ENCODE measurements at regions not wholly inside any gene's neighbourhood (a gene's known extent, or its start where the extent isn't known, plus 50 kb on each side); places are given as distances from the start of the nearest gene placed in this dataset.

DNA sequence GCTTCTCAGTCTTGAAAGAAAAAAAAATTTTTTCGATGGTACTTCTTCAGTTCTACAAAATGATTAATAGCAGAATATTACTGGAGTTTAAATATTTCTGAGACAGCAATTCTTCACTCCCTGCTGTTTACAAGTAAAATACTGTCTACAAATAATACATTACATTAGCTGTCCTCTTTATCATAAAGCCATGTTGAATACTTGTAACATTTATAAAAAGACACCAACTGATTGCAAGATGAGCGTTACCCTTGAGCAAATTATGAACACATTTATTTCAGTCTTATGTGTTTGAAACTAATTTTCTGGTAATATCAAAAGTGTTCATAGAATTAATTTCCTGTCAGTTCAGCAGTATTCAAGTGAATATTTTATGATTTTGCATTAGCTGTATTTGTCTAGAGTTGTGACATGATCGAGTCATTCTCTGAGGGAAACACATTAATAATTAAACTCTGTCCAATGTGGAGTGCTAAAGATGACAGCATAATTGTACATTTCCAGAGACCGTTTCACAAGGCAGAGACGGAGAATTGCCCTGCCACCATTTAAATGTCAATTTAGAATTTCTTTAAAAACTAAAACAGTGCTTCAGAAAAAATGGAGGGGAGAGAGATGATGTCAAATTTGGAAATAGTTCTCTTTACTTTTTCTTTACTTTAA lies 1359.0 kb upstream of the ADGRL4 start:
- no peaks in the 10 kb centered on the region for H3K9me3 ChIP-seq (ENCODE audit: low read depth)
- H4K20me1 ChIP-seq (ENCODE audit: insufficient read depth) = no peaks in the 10 kb centered on the region; the same call in 1 of the 2 replicates
- H3K4me2 ChIP-seq (ENCODE audit: unreplicated experiment) = no peak overlapping the region
- H3K27me3 ChIP-seq (replicated peaks; ENCODE audit: insufficient read depth) = no peaks in the 10 kb centered on the region
- H3K4me3 ChIP-seq = no peak overlapping the region
- 15 to 24% methylated on average over 5 of the region's 5 CpGs for WGBS, 2 experiments (ENCODE audit: low coverage in 1 of 2, low lambda C conversion rate in 2 of 2, missing lambda C conversion rate in 2 of 2)
- no peak overlapping the region for H3K9ac ChIP-seq
- H3K36me3 ChIP-seq (ENCODE audit: low read depth) = no peaks in the 10 kb centered on the region
- TF ChIP-seq EZH2phosphoT487 (IDR thresholded peaks at IDR 0.05; ENCODE audit: insufficient read depth, low read depth) = no peak
- TF ChIP-seq EZH2 (IDR thresholded peaks at IDR 0.05; ENCODE audit: insufficient read depth, poor library complexity, severe bottlenecking) = no peak
- no peak overlapping the region for H2AFZ ChIP-seq
- no peaks in the 10 kb centered on the region for H3F3A ChIP-seq (ENCODE audit: insufficient read depth)
- no peaks in the 10 kb centered on the region for H3K79me2 ChIP-seq (ENCODE audit: insufficient read depth)
- no peaks in the 10 kb centered on the region for H3K9me2 ChIP-seq (ENCODE audit: insufficient read depth)
- H3K4me1 ChIP-seq (ENCODE audit: insufficient read depth) = no peaks in the 10 kb centered on the region
- DNase-seq = no peak
- H3K27ac ChIP-seq = no peak overlapping the region
- in situ Hi-C loops (cut with MboI) = no loop called here

DNA sequence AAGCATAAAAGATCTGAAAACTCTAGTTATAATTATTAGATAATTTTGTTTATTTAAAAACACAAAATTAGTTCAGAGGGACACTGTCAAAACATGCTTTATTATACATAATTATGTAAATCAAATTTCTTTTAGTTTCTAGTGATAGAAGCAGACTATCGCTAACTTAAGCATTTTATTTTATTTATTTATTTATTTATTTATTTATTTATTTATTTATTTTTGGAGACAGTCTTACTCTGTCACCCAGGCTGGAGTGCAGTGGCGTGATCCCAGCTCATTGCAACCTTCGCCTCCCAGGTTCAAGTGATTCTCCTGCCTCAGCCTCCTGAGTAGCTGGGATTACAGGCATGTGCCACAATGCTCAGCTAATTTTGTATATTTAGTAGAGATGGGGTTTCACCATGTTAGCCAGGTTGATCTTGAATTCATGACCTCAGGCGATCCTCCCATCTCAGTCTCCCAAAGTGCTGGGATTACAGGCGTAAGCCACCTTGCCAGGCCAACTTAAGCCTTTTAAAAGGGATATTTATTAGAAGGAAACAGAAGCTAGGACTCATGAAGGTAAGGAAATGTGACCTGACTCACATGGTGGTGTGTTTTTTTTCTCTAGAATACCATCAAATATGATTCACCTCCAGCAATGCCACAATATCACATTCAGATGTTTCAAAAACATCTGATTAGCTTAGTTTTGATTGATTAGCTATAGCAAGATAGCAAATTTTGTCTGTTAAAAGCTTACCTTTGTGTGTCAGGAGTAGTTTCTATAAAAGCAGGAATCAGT lies 1357.4 kb upstream of the ADGRL4 start:
- no peak for TF ChIP-seq EZH2 (IDR thresholded peaks at IDR 0.05; ENCODE audit: insufficient read depth, poor library complexity, severe bottlenecking)
- TF ChIP-seq EZH2phosphoT487 (IDR thresholded peaks at IDR 0.05; ENCODE audit: insufficient read depth, low read depth) = no peak
- no peak overlapping the region for H3K4me3 ChIP-seq

DNA sequence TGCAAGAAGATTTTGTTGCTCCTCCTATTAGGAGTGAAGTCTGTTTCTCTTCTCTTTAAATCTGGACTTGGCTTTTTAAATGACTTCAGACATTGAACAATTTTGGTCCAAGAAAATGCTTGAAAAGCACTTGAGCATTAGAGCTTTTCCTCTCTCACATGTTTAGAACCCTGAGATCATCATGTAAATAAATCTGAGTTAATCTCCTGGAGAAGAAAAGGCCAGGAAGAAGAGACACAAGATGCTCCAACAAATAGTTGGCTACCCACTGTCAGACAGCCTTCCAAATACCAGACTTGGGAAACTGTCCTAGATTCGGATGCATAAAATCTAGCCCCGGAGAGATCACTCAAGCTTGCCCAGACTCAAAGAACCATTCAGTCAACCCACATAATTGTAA lies 1353.1 kb upstream of the ADGRL4 start:
- TF ChIP-seq EZH2 (IDR thresholded peaks at IDR 0.05; ENCODE audit: insufficient read depth, poor library complexity, severe bottlenecking) (no peak), EZH2phosphoT487 (IDR thresholded peaks at IDR 0.05; ENCODE audit: insufficient read depth, low read depth) (no peak)
- WGBS, 2 experiments (ENCODE audit: low coverage in 1 of 2, low lambda C conversion rate in 2 of 2, missing lambda C conversion rate in 2 of 2) = 0% methylated on average over 2 of the region's 2 CpGs
- Histone ChIP-seq H3K4me2 (ENCODE audit: unreplicated experiment) (no peak overlapping the region), H3K79me2 (ENCODE audit: insufficient read depth) (no peaks in the 10 kb centered on the region), H3K27me3 (replicated peaks; ENCODE audit: insufficient read depth) (no peaks in the 10 kb centered on the region), H3K9me2 (ENCODE audit: insufficient read depth) (no peaks in the 10 kb centered on the region), H2AFZ (no peak overlapping the region), H3F3A (ENCODE audit: insufficient read depth) (no peaks in the 10 kb centered on the region), H4K20me1 (ENCODE audit: insufficient read depth) (no peaks in the 10 kb centered on the region; the same call in 1 of the 2 replicates), H3K4me3 (no peak overlapping the region), H3K27ac (no peak overlapping the region), H3K9ac (no peak overlapping the region), H3K9me3 (ENCODE audit: low read depth) (no peaks in the 10 kb centered on the region), H3K4me1 (ENCODE audit: insufficient read depth) (no peaks in the 10 kb centered on the region), H3K36me3 (ENCODE audit: low read depth) (no peaks in the 10 kb centered on the region)
- in situ Hi-C loops (cut with MboI) = no loop called here
- no peak for DNase-seq

More for the DNA sequence above, 1357.4 kb upstream of the ADGRL4 start:
- H3K4me1 ChIP-seq (ENCODE audit: insufficient read depth) = no peaks in the 10 kb centered on the region
- H4K20me1 ChIP-seq (ENCODE audit: insufficient read depth) = no peaks in the 10 kb centered on the region; the same call in 1 of the 2 replicates
- H3K36me3 ChIP-seq (ENCODE audit: low read depth) = no peaks in the 10 kb centered on the region
- no peak overlapping the region for H3K9ac ChIP-seq
- no peaks in the 10 kb centered on the region for H3K79me2 ChIP-seq (ENCODE audit: insufficient read depth)
- no peak overlapping the region for H2AFZ ChIP-seq
- 37 to 48% methylated on average over 5 of the region's 5 CpGs for WGBS, 2 experiments (ENCODE audit: low coverage in 1 of 2, low lambda C conversion rate in 2 of 2, missing lambda C conversion rate in 2 of 2)
- DNase-seq = no peak
- no peaks in the 10 kb centered on the region for H3F3A ChIP-seq (ENCODE audit: insufficient read depth)
- H3K4me2 ChIP-seq (ENCODE audit: unreplicated experiment) = no peak overlapping the region
- no peaks in the 10 kb centered on the region for H3K27me3 ChIP-seq (replicated peaks; ENCODE audit: insufficient read depth)
- no peak overlapping the region for H3K27ac ChIP-seq
- in situ Hi-C loops (cut with MboI) = no loop called here
- no peaks in the 10 kb centered on the region for H3K9me2 ChIP-seq (ENCODE audit: insufficient read depth)
- no peaks in the 10 kb centered on the region for H3K9me3 ChIP-seq (ENCODE audit: low read depth)

DNA sequence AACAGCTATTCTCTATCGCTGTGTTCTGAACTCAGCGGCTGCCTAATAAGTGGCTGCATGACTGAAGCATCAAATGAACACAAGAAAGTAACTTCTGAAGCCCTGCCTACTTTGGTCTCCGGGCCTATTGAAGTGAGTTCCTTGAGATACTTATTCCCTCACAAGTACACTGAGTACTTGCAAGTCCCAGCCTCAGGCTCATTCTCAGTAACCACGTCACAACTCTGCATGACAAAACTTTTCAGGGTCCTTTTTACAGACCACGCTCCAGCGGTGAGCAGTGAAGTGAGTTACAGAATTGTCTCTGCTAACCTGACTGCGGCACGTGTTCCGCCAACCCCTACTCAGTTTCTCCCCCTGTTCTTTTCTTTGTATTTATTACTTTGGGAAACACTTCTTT lies 1342.7 kb upstream of the ADGRL4 start:
- 61 to 72% methylated on average over 9 of the region's 9 CpGs for WGBS, 2 experiments (ENCODE audit: low coverage in 1 of 2, low lambda C conversion rate in 2 of 2, missing lambda C conversion rate in 2 of 2)
- peaks cover 5% of the 10 kb centered on the region for H3K9me3 ChIP-seq (ENCODE audit: low read depth)
- H2AFZ ChIP-seq = no peak overlapping the region

More for the DNA sequence above, 1342.7 kb upstream of the ADGRL4 start:
- Histone ChIP-seq H3K27ac (no peak overlapping the region), H3K4me2 (ENCODE audit: unreplicated experiment) (no peak overlapping the region), H3K79me2 (ENCODE audit: insufficient read depth) (no peaks in the 10 kb centered on the region), H3K4me1 (ENCODE audit: insufficient read depth) (no peaks in the 10 kb centered on the region), H3K9ac (no peak overlapping the region), H3K9me2 (ENCODE audit: insufficient read depth) (no peaks in the 10 kb centered on the region), H3F3A (ENCODE audit: insufficient read depth) (no peaks in the 10 kb centered on the region), H3K4me3 (no peak overlapping the region), H4K20me1 (ENCODE audit: insufficient read depth) (no peaks in the 10 kb centered on the region), H3K27me3 (replicated peaks; ENCODE audit: insufficient read depth) (no peaks in the 10 kb centered on the region), H3K36me3 (ENCODE audit: low read depth) (no peaks in the 10 kb centered on the region)
- in situ Hi-C loops (cut with MboI) = no loop called here
- DNase-seq = no peak
- no peak for TF ChIP-seq EZH2 (IDR thresholded peaks at IDR 0.05; ENCODE audit: insufficient read depth, poor library complexity, severe bottlenecking)
- TF ChIP-seq EZH2phosphoT487 (IDR thresholded peaks at IDR 0.05; ENCODE audit: insufficient read depth, low read depth) = no peak

All from GM23248 (cell line).